IMR-90 (cell line): ENCODE measurements at regions not wholly inside any gene's neighbourhood (a gene's known extent, or its start where the extent isn't known, plus 50 kb on each side); places are given as distances from the start of the nearest gene placed in this dataset.

Experiments
- ATAC-seq: fragments of 200-7000 bp; cut with Tn5 transposase; 2 replicates; pipeline ENCODE4 v1.9.1; 2020; ENCODE audit warnings: low read depth, mild to moderate bottlenecking, moderate library complexity
- BruUV-seq: library from RNA; stranded (reverse); fragments of 400-500 nt; replicated peaks from 2 replicates; lab custom pipeline; 2021; lab: Mats Ljungman, UMichigan
- CTCF ChIA-PET: fragments of 300-600 bp; formaldehyde crosslinking; extraction: SDS; loops from one replicate; lab custom pipeline; 2021; ENCODE audit warnings: antibody characterized with exemption; lab: Yijun Ruan, JAX
- POLR2A ChIA-PET: fragments of 300-600 bp; sonication (Branson Sonifier 250); formaldehyde crosslinking; loops from one replicate; lab custom pipeline; 2022; ENCODE audit warnings: antibody characterized with exemption; ENCODE audit not compliant: unreplicated experiment; lab: Charles Lee
- DNase-seq: peaks from one replicate; pipeline ENCODE4 v3.0.0; 2013
- H2AFZ ChIP-seq: replicated peaks from 2 replicates; pipeline ENCODE3; 2013; ENCODE audit warnings: low read length, mild to moderate bottlenecking; ENCODE audit not compliant: poor library complexity
- H2AK5ac ChIP-seq: 2 replicates; pipeline ENCODE4 v1.6.1; 2013; ENCODE audit warnings: low read depth, low read length, inconsistent platforms
- H2AK9ac ChIP-seq: replicated peaks from 2 replicates; pipeline ENCODE3; 2013; ENCODE audit warnings: mild to moderate bottlenecking, low read depth, low read length, moderate library complexity; ENCODE audit not compliant: poor library complexity
- H2BK120ac ChIP-seq: 2 replicates; pipeline ENCODE4 v1.6.1; 2013; ENCODE audit warnings: low read depth, low read length, inconsistent platforms
- H2BK15ac ChIP-seq: 3 replicates; pipeline ENCODE4 v1.6.1; 2013; ENCODE audit warnings: low read depth, low read length, inconsistent platforms
- H2BK20ac ChIP-seq: 2 replicates; pipeline ENCODE4 v1.6.1; 2013; ENCODE audit warnings: low read depth, mild to moderate bottlenecking, inconsistent platforms, low read length, moderate library complexity
- H2BK5ac ChIP-seq: 2 replicates; pipeline ENCODE4 v1.6.1; 2013; ENCODE audit warnings: mild to moderate bottlenecking, low read depth, low read length, inconsistent platforms; ENCODE audit not compliant: poor library complexity, severe bottlenecking
- H3K14ac ChIP-seq: replicated peaks from 2 replicates; pipeline ENCODE4 v1.6.1; 2013; ENCODE audit warnings: low read depth, low read length, inconsistent platforms
- H3K18ac ChIP-seq: 2 replicates; pipeline ENCODE4 v1.6.1; 2013; ENCODE audit warnings: low read depth, low read length, control low read depth
- H3K23ac ChIP-seq: 2 replicates; pipeline ENCODE4 v1.6.1; 2013; ENCODE audit warnings: low read depth, low read length, inconsistent platforms
- H3K27ac ChIP-seq: 2 replicates; pipeline ENCODE4 v1.5.1; 2013; ENCODE audit warnings: mild to moderate bottlenecking, control low read depth, low read length; ENCODE audit not compliant: insufficient read depth
- H3K27me3 ChIP-seq: 2 replicates; pipeline ENCODE4 v1.6.1; 2013; ENCODE audit warnings: low read length; ENCODE audit not compliant: control insufficient read depth, insufficient read depth
- H3K36me3 ChIP-seq: 2 replicates; pipeline ENCODE4 v1.6.1; 2013; ENCODE audit warnings: low read length, mixed read lengths; ENCODE audit not compliant: control insufficient read depth, insufficient read depth
- H3K4ac ChIP-seq: 2 replicates; pipeline ENCODE4 v1.6.1; 2013; ENCODE audit warnings: low read depth, low read length, inconsistent platforms
- H3K4me1 ChIP-seq: 2 replicates; pipeline ENCODE4 v1.6.1; 2013; ENCODE audit warnings: low read length, mixed read lengths; ENCODE audit not compliant: control insufficient read depth, insufficient read depth
- H3K4me2 ChIP-seq: 2 replicates; pipeline ENCODE4 v1.6.1; 2013; ENCODE audit warnings: low read depth, mild to moderate bottlenecking, control low read depth, low read length, moderate library complexity
- H3K4me3 ChIP-seq: 2 replicates; pipeline ENCODE4 v1.5.1; 2013; ENCODE audit warnings: low read depth, mild to moderate bottlenecking, control low read depth, low read length, moderate library complexity; ENCODE audit not compliant: insufficient read depth
- H3K56ac ChIP-seq: 2 replicates; pipeline ENCODE4 v1.6.1; 2013; ENCODE audit warnings: low read length, inconsistent platforms; ENCODE audit not compliant: insufficient read depth; ENCODE audit errors: extremely low read depth
- H3K79me1 ChIP-seq, 2 experiments: 2 replicates each; pipeline ENCODE4 v1.6.1; 2013; ENCODE audit warnings: low read length in 2 of 2, inconsistent platforms in 1 of 2, low read depth in 1 of 2
- H3K9ac ChIP-seq: 2 replicates; pipeline ENCODE4 v1.6.1; 2013; ENCODE audit warnings: low read depth, low read length, control low read depth
- H3K9me1 ChIP-seq: 2 replicates; pipeline ENCODE4 v1.6.1; 2013; ENCODE audit warnings: low read length, inconsistent platforms; ENCODE audit not compliant: insufficient read depth
- H3K9me3 ChIP-seq: 2 replicates; pipeline ENCODE4 v1.6.1; 2013; ENCODE audit warnings: low read length; ENCODE audit not compliant: control insufficient read depth, insufficient read depth
- H4K20me1 ChIP-seq: 2 replicates; pipeline ENCODE4 v1.6.1; 2013; ENCODE audit warnings: low read length, inconsistent platforms; ENCODE audit not compliant: insufficient read depth
- H4K5ac ChIP-seq: 2 replicates; pipeline ENCODE4 v1.6.1; 2013; ENCODE audit warnings: mild to moderate bottlenecking, low read depth, low read length, control low read depth
- H4K8ac ChIP-seq, 2 experiments: 2 replicates each; pipeline ENCODE4 v1.6.1; 2013; ENCODE audit warnings: low read depth in 2 of 2, low read length in 2 of 2, control low read depth in 1 of 2, inconsistent platforms in 1 of 2
- H4K91ac ChIP-seq: 2 replicates; pipeline ENCODE4 v1.6.1; 2013; ENCODE audit warnings: low read depth, low read length, inconsistent platforms; ENCODE audit not compliant: insufficient read depth
- CEBPB ChIP-seq: IDR thresholded peaks from 2 replicates; pipeline ENCODE4 v1.6.1; 2012; ENCODE audit warnings: low read depth, low read length, improper control_type of control experiment
- CHD1 ChIP-seq: IDR thresholded peaks from 2 replicates; pipeline ENCODE4 v1.6.1; 2012; ENCODE audit warnings: low read depth, low read length, improper control_type of control experiment
- FOS ChIP-seq: fragments of 150-350 bp; IDR thresholded peaks from 2 replicates; pipeline ENCODE4 v1.6.1; 2016; ENCODE audit warnings: low read depth, low read length
- MAFK ChIP-seq: IDR thresholded peaks from 2 replicates; pipeline ENCODE4 v1.6.1; 2012; ENCODE audit warnings: low read depth, low read length, improper control_type of control experiment
- MAZ ChIP-seq: IDR thresholded peaks from 2 replicates; pipeline ENCODE4 v1.6.1; 2012; ENCODE audit warnings: low read depth, mild to moderate bottlenecking, low read length, improper control_type of control experiment, moderate library complexity, borderline replicate concordance
- WGBS, 2 experiments: methylation state at CpG; one replicate each; pipeline versions ENCODE4 v1.1.5 to v1.1.7; 2013; ENCODE audit warnings: missing lambda C conversion rate in 2 of 2; ENCODE audit not compliant: insufficient read length in 1 of 2; ENCODE audit errors: extremely low coverage in 2 of 2; 5-methylcytosine and 5-hydroxymethylcytosine counted together
- dilution Hi-C: fragments of 300-500 bp; cut with HindIII; formaldehyde crosslinking; loops from one replicate; pipeline ENCODE4 v1.14.3; 2018; ENCODE audit warnings: low sequenced_read_pairs; ENCODE audit not compliant: unreplicated experiment
- in situ Hi-C: fragments of 300-500 bp; cut with MboI; formaldehyde crosslinking; loops from 3 replicates; pipeline ENCODE4 v1.14.3; 2019; ENCODE audit warnings: low sequenced_read_pairs, inconsistent platforms, mixed read lengths
- intact Hi-C: fragments of 100-400 bp; cut with micrococcal nuclease; formaldehyde crosslinking; loops from 2 replicates; pipeline ENCODE4 v1.10.0; 2022

- Histone ChIP-seq H4K5ac (peak overlapping the region; percentile 78), H3K4ac (peak overlapping the region; percentile 93), H3K56ac (peak overlapping the region; percentile 90), H2BK20ac (peak overlapping the region; percentile 96), H3K4me2 (peak overlapping the region; percentile 83), H2AFZ (no peak overlapping the region), H3K9me1 (peaks cover 35% of the 10 kb centered on the region), H3K23ac (peak overlapping the region; percentile 98), H2BK120ac (peak overlapping the region; percentile 96), H3K79me1 (peaks cover 30 to 78% of the 10 kb centered on the region in 2 experiments), H2AK9ac (no peak overlapping the region), H2BK15ac (peak overlapping the region; percentile 96), H3K36me3 (peaks cover 1% of the 10 kb centered on the region), H3K27ac (peak overlapping the region; percentile 97), H4K91ac (peak overlapping the region; percentile 91), H4K8ac (peak overlapping the region; percentile 92 to 95), H3K4me3 (no peak overlapping the region), H3K9me3 (no peaks in the 10 kb centered on the region), H3K18ac (peak overlapping the region; percentile 93), H3K14ac (peak overlapping the region; percentile 96), H4K20me1 (peaks cover 22% of the 10 kb centered on the region), H3K4me1 (peaks cover 36% of the 10 kb centered on the region), H3K9ac (peak overlapping the region; percentile 77), H2BK5ac (peak overlapping the region; percentile 96), H2AK5ac (peak overlapping the region; percentile 83), H3K27me3 (no peaks in the 10 kb centered on the region)
- ChIA-PET CTCF (no interaction called here), POLR2A (interaction anchor here (1.0 kb wide), 1 partner anchor 96 kb away, joined by 3 read pairs; no protein-coding TSS in a partner anchor)
- intact Hi-C loops: no loop called here
- DNase-seq (peak; percentile 75), ATAC-seq (peak; percentile 63)
- WGBS, 2 experiments: no CpG with 5 or more reads among the region's 5 CpGs
- in situ Hi-C loops: no loop called here
- no TSS peak for BruUV-seq
- TF ChIP-seq MAZ (no peak), CHD1 (no peak), MAFK (0 out of 2 replicates have a peak, but pooled peaks have one; percentile 24), FOS (peak; percentile 64), CEBPB (no peak)
- dilution Hi-C loops: no loop called here
Observed at GRCh38 chr7:131008840-131009711, 275.1 kb upstream of the KLF14 start.
